ENCODE measurements at regions not wholly inside any gene's neighbourhood (a gene's known extent, or its start where the extent isn't known, plus 50 kb on each side); places are given as distances from the start of the nearest gene placed in this dataset.

DNA sequence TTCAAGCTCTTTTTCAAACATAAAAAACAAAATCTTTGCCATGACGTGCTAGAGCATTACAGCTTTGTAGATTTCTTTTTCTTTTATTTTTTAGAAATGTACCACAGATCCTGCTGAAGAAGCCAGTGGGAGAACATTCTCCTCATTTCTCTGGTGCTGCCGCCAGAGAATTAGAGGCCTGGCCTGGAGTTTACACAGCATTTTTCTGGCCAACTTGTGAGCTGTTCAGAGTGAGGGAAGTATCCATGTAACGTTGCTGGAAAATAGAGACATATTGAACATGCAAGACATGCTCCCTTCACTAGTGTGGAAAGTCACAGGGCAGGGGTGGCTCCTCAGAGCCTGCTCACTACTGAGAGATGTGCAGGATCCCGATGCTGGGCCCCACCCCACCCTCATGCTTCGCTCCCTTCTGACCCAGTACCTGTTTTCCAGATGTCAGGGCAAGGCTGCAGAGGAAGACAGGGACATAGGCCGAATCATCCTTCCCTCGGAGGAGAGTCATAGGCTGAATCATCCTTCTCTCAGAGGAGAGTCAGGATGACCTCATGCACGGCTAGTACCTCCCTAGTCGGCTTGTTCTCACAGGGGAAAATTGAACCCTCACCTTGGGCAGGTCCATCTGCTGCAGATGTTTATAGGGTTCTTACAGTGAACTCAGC, 298.5 kb downstream of the INSIG2 start:
- Histone ChIP-seq H3K36me3 (no peaks in the 10 kb centered on the region), H3K9me3 (no peaks in the 10 kb centered on the region), H3K4me3 (replicated peaks in 1 of 3) (no peak overlapping the region), H3K27ac (no peak overlapping the region), H3K27me3 (no peaks in the 10 kb centered on the region), H3K4me1 (no peaks in the 10 kb centered on the region)
- no peak for DNase-seq
- intact Hi-C loops (cut with DNase I): no loop called here
- WGBS, 2 donors: 72 to 90% methylated on average over 9 of the region's 9 CpGs
- TF ChIP-seq POLR2A (IDR thresholded peaks at IDR 0.05): no peak
- TF ChIP-seq, protein P1, sequence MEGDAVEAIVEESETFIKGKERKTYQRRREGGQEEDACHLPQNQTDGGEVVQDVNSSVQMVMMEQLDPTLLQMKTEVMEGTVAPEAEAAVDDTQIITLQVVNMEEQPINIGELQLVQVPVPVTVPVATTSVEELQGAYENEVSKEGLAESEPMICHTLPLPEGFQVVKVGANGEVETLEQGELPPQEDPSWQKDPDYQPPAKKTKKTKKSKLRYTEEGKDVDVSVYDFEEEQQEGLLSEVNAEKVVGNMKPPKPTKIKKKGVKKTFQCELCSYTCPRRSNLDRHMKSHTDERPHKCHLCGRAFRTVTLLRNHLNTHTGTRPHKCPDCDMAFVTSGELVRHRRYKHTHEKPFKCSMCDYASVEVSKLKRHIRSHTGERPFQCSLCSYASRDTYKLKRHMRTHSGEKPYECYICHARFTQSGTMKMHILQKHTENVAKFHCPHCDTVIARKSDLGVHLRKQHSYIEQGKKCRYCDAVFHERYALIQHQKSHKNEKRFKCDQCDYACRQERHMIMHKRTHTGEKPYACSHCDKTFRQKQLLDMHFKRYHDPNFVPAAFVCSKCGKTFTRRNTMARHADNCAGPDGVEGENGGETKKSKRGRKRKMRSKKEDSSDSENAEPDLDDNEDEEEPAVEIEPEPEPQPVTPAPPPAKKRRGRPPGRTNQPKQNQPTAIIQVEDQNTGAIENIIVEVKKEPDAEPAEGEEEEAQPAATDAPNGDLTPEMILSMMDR (IDR thresholded peaks at IDR 0.05): no peak

DNA sequence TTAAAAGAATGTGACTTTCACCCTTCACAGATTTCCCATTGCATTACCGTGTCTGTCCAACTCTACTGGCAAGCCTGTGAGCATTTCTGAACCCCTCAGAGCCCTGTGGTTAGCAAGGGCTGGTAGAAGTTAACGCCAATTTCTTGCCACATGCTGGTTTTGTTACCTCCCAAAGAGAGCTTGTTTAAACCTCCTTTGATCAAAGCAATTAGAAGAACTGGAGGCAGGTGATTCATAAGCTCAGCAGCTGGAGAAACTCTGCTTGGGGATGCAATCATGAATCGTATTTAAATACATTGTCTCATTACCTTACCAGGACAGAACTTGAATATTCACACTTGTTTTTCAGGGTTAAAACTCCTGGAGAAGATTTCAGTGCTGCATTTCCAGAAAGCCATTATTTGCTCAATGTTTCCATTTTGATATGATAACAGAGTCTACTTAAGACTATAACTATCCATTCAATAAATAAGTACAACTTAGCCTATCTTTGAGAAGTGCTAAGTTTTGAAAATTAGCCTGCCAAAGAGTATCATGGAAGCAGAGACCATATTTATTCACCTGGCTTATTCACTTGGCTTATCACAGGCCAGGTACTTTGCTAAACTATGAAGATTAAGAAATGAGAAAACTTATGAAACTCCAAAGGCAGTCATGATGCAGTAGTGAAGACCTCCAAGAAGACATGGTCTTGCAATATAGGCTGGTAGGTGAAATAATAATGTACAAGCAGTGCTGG, 292.8 kb downstream of the INSIG2 start:
- Histone ChIP-seq H3K27ac (no peak overlapping the region), H3K4me1 (no peaks in the 10 kb centered on the region), H3K27me3 (no peaks in the 10 kb centered on the region), H3K4me3 (replicated peaks in 1 of 3) (no peak overlapping the region), H3K9me3 (no peaks in the 10 kb centered on the region), H3K36me3 (no peaks in the 10 kb centered on the region)
- TF ChIP-seq, protein P1 (IDR thresholded peaks at IDR 0.05): no peak
- TF ChIP-seq POLR2A (IDR thresholded peaks at IDR 0.05): no peak
- intact Hi-C loops (cut with DNase I): no loop called here
- WGBS, 2 donors: 56 to 59% methylated on average over 3 of the region's 3 CpGs
- DNase-seq: no peak

DNA sequence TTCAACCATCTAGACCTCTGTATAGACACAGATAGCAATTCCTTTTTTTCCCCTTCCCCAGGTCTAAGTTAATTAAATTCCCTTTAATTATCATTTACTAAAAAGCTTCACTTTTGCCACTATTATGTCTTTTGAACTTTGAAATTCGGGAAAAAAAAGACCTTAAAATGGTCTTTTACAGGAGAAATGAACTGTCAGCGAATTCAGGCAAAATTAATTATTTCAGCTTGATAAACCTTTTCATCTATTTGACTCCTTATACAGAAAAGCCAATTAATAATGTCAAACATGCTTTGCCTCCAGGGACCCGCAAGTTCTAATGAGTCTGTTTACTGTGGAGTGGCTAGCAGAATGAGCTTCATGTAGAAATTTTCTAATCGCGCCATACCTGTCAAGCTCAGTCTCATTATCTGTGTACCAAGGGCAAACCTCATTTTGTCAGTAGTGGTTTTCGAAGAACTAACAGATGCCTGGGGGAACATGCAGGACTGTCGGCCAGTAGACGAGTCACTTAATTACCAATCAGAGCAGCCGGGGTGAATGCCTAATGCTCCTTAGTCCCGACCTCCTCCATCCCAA, 287.7 kb downstream of the INSIG2 start:
- no peaks in the 10 kb centered on the region for H3K9me3 ChIP-seq
- TF ChIP-seq, protein P1 (IDR thresholded peaks at IDR 0.05): no peak
- no peak for TF ChIP-seq POLR2A (IDR thresholded peaks at IDR 0.05)
- no peak overlapping the region for H3K4me3 ChIP-seq (replicated peaks in 1 of 3)
- H3K4me1 ChIP-seq: no peaks in the 10 kb centered on the region
- no peak for DNase-seq
- WGBS, 2 donors: 87 to 92% methylated on average over 10 of the region's 10 CpGs
- no peaks in the 10 kb centered on the region for H3K36me3 ChIP-seq
- no peaks in the 10 kb centered on the region for H3K27me3 ChIP-seq
- intact Hi-C loops (cut with DNase I): loop anchor here (10.0 kb wide), 1 partner anchor 479 kb away; no protein-coding TSS in a partner anchor
- no peak overlapping the region for H3K27ac ChIP-seq

DNA sequence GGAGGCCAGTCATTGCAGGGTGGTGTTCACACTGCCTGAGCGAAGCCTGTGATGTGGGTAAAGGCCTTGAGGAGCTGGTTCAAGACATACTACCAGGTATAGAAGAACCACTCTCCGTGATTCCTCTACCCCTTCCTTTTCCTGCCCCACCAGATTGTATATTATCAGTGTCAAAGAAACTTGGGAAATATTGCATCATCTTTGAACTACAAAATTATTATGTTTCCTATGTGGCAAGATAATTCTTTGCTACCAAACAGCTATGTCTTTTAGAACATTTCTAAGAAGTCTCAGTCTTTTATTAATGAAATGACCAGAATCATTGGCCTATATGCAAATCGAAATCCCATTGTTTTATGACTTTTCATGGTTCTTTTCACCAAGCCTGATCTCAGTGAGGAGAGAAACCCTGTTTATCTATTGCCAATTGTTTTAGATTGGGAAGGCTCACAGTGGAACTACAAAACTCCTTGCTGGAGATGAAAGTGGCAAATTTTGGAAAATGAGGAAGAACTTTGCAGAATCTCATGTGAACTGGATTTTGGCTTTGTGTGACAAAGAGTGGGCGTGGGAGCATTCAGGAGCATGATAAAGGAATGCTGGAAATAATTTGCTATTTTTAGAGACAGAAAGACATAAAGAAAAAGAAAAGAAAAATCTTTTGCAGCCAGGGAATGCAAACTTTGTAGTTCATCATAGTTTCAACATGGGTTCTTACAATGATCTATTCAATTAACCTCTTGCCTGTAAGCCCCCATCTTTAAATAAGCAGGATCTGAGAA, 286.9 kb downstream of the INSIG2 start:
- no peak for DNase-seq
- no peak overlapping the region for H3K4me3 ChIP-seq (replicated peaks in 1 of 3)
- no peaks in the 10 kb centered on the region for H3K27me3 ChIP-seq
- H3K9me3 ChIP-seq: no peaks in the 10 kb centered on the region
- no peak overlapping the region for H3K27ac ChIP-seq
- intact Hi-C loops (cut with DNase I): loop anchor here (10.0 kb wide), 1 partner anchor 480 kb away; no protein-coding TSS in a partner anchor
- 78 to 81% methylated on average over 4 of the region's 4 CpGs for WGBS, 2 donors
- no peaks in the 10 kb centered on the region for H3K36me3 ChIP-seq
- H3K4me1 ChIP-seq: no peaks in the 10 kb centered on the region
- no peak for TF ChIP-seq POLR2A (IDR thresholded peaks at IDR 0.05)
- TF ChIP-seq, protein P1 (IDR thresholded peaks at IDR 0.05): no peak

Measured in thyroid gland (tissue), 4 donors.